HG02852 (cell line): ENCODE measurements at regions not wholly inside any gene's neighbourhood (a gene's known extent, or its start where the extent isn't known, plus 50 kb on each side); places are given as distances from the start of the nearest gene placed in this dataset.

Source experiments
- ATAC-seq: cut with Tn5 transposase; IDR thresholded peaks from one replicate; pipeline ENCODE4 v1.9.1; 2021; ENCODE audit warnings: mild to moderate bottlenecking, moderate library complexity; ENCODE audit not compliant: unreplicated experiment

DNA sequence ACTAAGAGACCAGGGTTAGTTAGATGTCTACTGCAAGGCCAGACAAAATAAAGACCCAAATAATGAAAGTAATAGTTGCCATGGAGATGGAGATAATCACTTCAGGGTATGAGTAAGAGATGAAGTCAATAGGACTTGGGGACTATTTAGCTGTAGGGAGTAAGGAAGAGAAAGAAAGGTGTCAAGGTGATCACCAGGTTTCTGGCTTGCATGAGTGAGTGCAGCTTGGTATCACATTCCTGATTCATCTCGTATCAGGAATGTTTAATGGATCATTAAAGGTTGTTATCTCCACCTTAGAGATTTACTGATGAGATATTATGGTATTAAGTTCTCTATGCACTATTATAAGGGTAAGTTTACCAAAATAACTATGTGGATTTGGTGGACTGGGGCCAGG lies 357.4 kb upstream of the ATP11B start:
- no peak for ATAC-seq

- no peak for ATAC-seq
These were observed 356.8 kb upstream of the ATP11B start for GRCh38 chr3:182436547-182436946.

- no peak for ATAC-seq
These were observed 354.9 kb upstream of the ATP11B start for GRCh38 chr3:182438398-182438797.

DNA sequence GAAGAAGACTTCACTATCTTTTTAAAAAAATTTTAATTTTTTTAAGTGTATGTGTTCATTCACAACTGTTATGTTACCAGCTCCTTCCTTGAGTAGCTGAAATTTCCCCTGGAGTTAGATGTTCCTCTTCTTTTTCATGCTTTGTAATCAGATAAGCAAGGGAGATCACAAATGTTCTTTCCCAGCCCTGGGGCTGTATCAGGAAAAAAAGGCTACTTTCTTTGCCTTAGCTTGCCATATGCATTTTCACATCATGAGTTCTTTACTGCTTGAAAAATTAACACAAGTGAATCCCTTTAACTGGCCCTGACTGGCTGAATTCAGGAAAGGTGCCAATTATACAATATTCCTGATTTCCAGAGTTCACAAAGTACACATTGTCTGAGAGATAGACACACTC lies 353.2 kb upstream of the ATP11B start:
- ATAC-seq = no peak

- no peak for ATAC-seq
These were observed 347.7 kb upstream of the ATP11B start for GRCh38 chr3:182445576-182445975.

GRCh38 chr3:182450942-182451787 lies 342.1 kb upstream of the ATP11B start:
- ATAC-seq = no peak

DNA sequence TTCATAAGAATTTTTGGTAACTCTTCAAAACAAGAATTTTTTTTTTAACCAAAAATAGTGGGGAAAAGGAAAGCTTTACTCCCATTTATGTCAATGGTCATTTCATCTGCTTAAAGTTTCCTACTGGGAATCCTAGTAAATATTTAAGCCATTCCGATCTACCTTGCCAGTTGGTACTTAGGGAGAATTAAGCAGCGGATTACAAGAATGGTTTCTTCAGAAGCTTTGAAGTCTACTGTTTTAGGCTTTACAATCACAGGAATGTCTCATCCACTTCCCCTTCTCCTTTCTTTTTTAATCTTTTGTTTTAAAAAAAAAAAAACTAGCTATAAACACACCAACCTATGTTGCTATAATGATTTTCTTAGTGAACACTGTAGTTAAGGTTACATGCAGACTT lies 341.4 kb upstream of the ATP11B start:
- ATAC-seq = no peak

- no peak for ATAC-seq
These were observed 338.3 kb upstream of the ATP11B start for GRCh38 chr3:182455011-182455410.

GRCh38 chr3:182460303-182460702 lies 333.0 kb upstream of the ATP11B start:
- ATAC-seq = no peak

GRCh38 chr3:182462152-182462551 lies 331.2 kb upstream of the ATP11B start:
- no peak for ATAC-seq

DNA sequence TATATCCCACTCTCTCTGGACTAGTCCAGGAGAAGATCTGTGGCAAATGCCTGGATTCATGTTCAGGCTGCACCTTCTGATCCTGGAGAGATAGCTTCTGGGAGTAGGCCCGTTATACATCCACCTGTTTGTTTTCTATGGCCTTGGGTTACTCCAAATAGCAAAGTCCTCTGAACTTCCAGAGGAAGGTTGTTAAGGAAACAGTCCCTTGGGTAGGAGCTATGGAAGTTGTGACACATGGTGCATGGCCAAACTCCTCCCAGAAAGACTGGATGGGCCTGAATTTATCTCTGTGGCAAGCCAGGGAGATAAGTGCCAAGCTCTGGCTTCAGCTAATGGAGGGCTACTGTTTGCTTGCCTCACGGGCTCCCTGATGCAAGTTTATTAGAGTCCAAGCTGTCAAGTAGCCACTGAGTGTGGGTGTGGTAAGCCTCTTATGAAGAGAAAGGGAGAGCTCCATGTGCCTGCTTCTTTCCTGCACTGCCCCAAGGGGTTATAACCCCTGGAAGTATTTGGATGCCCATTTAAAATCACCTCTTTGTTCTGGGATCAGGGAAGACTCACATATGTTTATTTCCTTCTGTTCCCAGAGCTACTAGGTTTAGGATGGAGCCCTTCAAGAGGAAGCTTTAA lies 328.7 kb upstream of the ATP11B start:
- no peak for ATAC-seq

GRCh38 chr3:182465301-182466185 lies 327.8 kb upstream of the ATP11B start:
- ATAC-seq = no peak

DNA sequence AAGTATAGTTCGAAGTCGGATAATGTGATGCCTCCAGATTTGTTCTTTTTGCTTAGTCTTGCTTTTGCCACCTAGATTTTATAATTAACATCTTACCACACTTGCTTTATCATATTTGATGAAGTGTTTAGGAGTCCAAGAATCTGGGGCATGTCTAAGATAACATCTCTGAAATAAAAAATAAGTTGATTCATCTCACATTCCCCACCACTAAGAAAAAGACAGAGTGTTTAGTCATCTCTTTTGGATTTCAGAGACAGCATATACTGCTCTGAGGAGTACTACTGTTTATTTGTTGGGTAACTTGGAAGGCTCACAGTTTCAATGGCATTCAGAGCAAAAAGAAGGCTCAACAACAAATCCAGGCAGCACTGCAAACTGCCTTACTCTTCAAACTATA lies 324.2 kb upstream of the ATP11B start:
- ATAC-seq = no peak

DNA sequence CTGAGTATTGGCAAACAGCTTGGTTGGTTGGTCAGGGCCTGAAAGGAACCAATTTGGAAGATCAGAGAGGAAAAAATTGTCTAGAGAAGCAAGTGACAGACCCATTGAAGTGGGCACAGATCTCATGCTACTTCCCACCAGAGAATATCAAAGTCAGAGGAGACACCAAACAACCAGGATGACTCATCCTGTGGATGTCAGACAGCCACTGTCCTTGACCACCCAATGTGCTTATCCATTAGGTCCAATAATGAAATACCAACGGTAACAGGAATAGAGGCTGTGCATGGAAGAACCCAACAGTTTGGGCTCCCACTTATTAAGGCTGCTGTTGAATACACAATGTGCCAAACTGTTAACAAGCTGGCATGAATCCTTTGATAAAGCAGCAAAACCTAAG lies 323.1 kb upstream of the ATP11B start:
- ATAC-seq = no peak

DNA sequence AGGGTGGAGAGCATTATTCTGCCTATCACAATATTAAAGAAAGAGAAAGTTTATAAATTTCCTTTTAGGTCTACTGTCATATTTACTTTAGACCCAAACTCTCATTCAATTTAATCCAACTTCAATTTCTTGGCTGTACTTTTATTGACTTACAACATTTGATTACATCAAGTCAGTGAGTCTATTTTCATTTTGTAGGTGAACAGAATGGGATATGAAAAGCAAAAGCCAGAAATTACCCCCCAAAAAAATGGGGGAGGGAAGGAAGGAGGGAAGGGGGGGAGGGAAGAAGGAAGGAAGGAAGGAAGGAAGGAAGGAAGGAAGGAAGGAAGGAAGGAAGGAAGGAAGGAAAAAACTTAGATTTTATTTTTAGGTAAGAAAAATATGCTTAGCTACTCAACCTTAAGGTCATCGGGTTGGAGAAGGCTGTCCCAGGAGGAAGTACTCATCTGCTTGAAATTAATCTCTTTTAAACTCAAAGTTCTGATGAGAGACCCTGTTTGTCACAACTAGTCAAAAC lies 320.1 kb upstream of the ATP11B start:
- ATAC-seq = no peak

DNA sequence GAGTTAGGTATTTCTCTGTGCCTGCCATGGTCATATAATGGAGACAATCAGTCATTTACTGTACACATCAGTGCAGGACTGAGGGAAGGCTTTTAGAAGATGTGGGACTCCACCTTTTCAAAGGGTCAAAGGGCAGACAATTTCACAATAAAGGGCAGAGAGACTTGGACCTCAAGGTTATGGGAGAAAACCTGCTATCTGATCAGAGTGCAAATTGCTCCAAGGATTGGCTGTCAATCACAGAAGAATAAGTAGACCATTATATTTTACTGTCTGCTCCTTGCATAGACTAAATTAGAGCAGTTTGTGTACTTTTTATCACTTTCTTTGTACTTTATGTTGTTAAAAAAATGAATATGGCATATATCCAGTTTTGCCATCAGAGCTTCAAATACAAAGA lies 314.9 kb upstream of the ATP11B start:
- no peak for ATAC-seq

DNA sequence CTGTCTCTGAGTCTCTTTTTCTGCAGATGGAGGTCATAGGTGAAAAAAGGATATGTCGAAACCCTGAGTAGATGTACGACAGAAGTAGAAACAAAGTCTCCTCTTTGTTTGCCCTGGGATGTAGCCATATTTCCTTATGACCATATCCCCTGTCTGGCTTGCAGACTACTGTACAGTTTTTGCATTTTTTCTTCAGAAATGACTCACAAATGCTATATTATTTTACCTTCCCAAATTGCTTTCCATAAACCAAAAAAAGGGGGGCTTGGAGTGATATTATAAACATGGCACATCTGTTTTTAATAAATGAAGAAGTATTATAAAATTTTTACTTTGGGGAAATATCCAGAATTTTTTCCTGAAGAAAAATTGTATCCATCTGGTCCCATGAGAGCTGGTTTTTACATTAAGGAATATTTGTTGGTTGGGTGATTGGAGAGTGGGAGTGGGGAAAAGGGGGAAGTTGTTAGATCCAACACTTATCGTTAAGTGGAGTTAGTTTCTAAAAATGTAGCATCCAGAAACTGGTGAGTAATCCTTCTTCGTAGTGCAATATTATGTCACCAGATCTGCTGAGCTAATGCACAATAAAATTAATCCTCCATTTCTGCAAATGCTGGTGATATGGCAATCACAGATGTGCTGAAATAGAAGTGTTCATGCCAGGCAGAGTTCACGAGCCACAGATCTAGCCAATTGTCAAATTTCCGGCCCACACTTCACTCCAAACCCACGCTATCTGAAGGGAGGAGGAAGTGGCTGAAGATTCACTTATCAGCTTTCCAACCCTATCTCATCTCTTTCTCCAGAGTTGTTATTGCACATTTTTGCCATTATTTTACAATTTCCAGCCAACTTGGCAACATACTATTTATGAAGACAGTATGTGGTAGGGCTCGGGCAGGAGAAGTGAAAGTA lies 313.6 kb upstream of the ATP11B start:
- no peak for ATAC-seq

DNA sequence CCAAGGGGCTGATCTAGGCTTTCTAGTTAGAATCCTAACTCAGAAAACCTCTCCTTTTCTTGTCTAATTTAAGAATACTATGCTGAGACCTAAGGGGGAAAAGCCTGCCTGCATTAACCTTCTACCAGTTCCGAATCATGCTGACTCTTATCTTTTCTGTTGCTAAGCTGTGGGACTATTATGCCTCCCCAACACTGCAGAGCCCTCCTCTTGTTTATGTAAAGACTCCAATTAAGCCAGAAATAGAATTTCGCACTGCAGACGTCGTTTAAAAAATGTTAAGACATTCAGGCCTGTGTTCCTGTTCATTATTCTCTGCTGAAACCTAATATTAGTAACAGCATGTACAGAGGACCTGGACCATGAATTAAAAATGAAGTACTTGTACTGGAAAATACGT lies 310.6 kb upstream of the ATP11B start:
- no peak for ATAC-seq

DNA sequence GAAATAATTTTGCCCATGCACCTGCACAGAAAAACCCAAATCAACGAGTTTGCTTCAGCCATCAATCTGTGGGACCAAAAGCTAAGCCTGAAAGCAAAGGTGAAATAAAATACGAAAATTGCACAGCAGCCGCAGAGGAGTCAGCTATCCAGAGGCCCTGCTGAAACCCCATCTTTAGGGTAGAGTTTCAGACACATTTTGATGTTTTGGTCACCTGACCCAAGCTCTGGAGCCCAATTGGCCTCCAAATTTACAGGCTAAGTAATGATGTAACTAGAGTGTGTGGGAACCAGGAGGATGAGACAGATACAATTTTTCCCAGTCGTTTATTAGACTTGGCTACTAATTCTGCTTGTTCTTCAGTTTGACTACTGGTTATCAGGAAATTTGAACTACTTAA lies 308.6 kb upstream of the ATP11B start:
- ATAC-seq = no peak

- ATAC-seq = no peak
These were observed 308.0 kb upstream of the ATP11B start for GRCh38 chr3:182485301-182485700.
